H9 (cell line): ENCODE measurements at regions not wholly inside any gene's neighbourhood (a gene's known extent, or its start where the extent isn't known, plus 50 kb on each side); places are given as distances from the start of the nearest gene placed in this dataset.

Experiments used
- DNase-seq: peaks from one replicate; pipeline ENCODE4 v3.0.0-alpha.2; 2017
- H2AFZ ChIP-seq: one replicate; pipeline ENCODE4 v1.6.1; 2013; ENCODE audit warnings: mild to moderate bottlenecking, low read length, control low read depth, moderate library complexity
- H2AK5ac ChIP-seq: 2 replicates; pipeline ENCODE4 v1.6.1; 2013; ENCODE audit warnings: low read length, control low read depth, mixed read lengths; ENCODE audit not compliant: insufficient read length
- H2BK120ac ChIP-seq: one replicate; pipeline ENCODE4 v1.6.1; 2013; ENCODE audit warnings: low read depth, mild to moderate bottlenecking, low read length, control low read depth, inconsistent platforms; ENCODE audit not compliant: poor library complexity, severe bottlenecking
- H2BK12ac ChIP-seq: 2 replicates; pipeline ENCODE4 v1.6.1; 2013; ENCODE audit warnings: low read length, control low read depth, mixed read lengths, low read depth; ENCODE audit not compliant: insufficient read length
- H2BK15ac ChIP-seq: 2 replicates; pipeline ENCODE4 v1.6.1; 2013; ENCODE audit warnings: low read depth, low read length, control low read depth
- H2BK20ac ChIP-seq: one replicate; pipeline ENCODE4 v1.6.1; 2013; ENCODE audit warnings: low read depth, mild to moderate bottlenecking, low read length, control low read depth, inconsistent platforms; ENCODE audit not compliant: poor library complexity, severe bottlenecking
- H2BK5ac ChIP-seq: 2 replicates; pipeline ENCODE4 v1.6.1; 2013; ENCODE audit warnings: low read length, control low read depth, mixed read lengths; ENCODE audit not compliant: insufficient read length
- H3K14ac ChIP-seq: 2 replicates; pipeline ENCODE4 v1.6.1; 2013; ENCODE audit warnings: low read length, control low read depth; ENCODE audit not compliant: insufficient read depth
- H3K18ac ChIP-seq: 2 replicates; pipeline ENCODE4 v1.6.1; 2013; ENCODE audit warnings: low read depth, mild to moderate bottlenecking, mixed read lengths, low read length, control low read depth; ENCODE audit not compliant: insufficient read length
- H3K23ac ChIP-seq: 2 replicates; pipeline ENCODE4 v1.6.1; 2013; ENCODE audit warnings: low read length, control low read depth, mixed read lengths, low read depth; ENCODE audit not compliant: insufficient read length
- H3K23me2 ChIP-seq: 2 replicates; pipeline ENCODE4 v1.6.1; 2013; ENCODE audit warnings: low read depth, mild to moderate bottlenecking, mixed read lengths, low read length, control low read depth; ENCODE audit not compliant: insufficient read length, poor library complexity, severe bottlenecking
- H3K27ac ChIP-seq: 2 replicates; pipeline ENCODE4 v1.5.1; 2013; ENCODE audit warnings: low read length, control low read depth, mixed read lengths, low read depth; ENCODE audit not compliant: insufficient read length
- H3K27me3 ChIP-seq: 2 replicates; pipeline ENCODE4 v1.6.1; 2013; ENCODE audit warnings: low read length, control low read depth, inconsistent platforms; ENCODE audit not compliant: insufficient read depth
- H3K4ac ChIP-seq: 2 replicates; pipeline ENCODE4 v1.6.1; 2013; ENCODE audit warnings: low read depth, mild to moderate bottlenecking, control low read depth, inconsistent platforms, low read length, moderate library complexity
- H3K4me1 ChIP-seq: 2 replicates; pipeline ENCODE4 v1.6.1; 2013; ENCODE audit warnings: low read length, control low read depth, inconsistent platforms; ENCODE audit not compliant: insufficient read depth
- H3K4me2 ChIP-seq: 2 replicates; pipeline ENCODE4 v1.6.1; 2013; ENCODE audit warnings: low read length, control low read depth, mixed read lengths; ENCODE audit not compliant: insufficient read length, insufficient read depth
- H3K56ac ChIP-seq: 2 replicates; pipeline ENCODE4 v1.6.1; 2013; ENCODE audit warnings: low read depth, mild to moderate bottlenecking, mixed read lengths, low read length, control low read depth; ENCODE audit not compliant: insufficient read length
- H3K79me1 ChIP-seq: 2 replicates; pipeline ENCODE4 v1.6.1; 2013; ENCODE audit warnings: low read depth, mild to moderate bottlenecking, moderate library complexity, low read length, control low read depth, inconsistent platforms; ENCODE audit not compliant: insufficient read depth, poor library complexity, severe bottlenecking
- H3K79me2 ChIP-seq: 2 replicates; pipeline ENCODE4 v1.6.1; 2013; ENCODE audit warnings: low read length, control low read depth, inconsistent platforms; ENCODE audit not compliant: insufficient read depth
- H3K9ac ChIP-seq: 2 replicates; pipeline ENCODE4 v1.6.1; 2013; ENCODE audit warnings: low read length, control low read depth, mixed read lengths; ENCODE audit not compliant: insufficient read length; ENCODE audit errors: extremely low read depth
- H3K9me3 ChIP-seq: one replicate; pipeline ENCODE4 v1.6.1; 2013; ENCODE audit warnings: low read depth, low read length, inconsistent platforms; ENCODE audit not compliant: control insufficient read depth
- H3T11ph ChIP-seq: one replicate; pipeline ENCODE4 v1.6.1; 2013; ENCODE audit warnings: mild to moderate bottlenecking, low read length, control low read depth, inconsistent platforms
- H4K20me1 ChIP-seq: one replicate; pipeline ENCODE4 v1.6.1; 2013; ENCODE audit not compliant: control insufficient read depth, insufficient read length, insufficient read depth
- H4K5ac ChIP-seq: 2 replicates; pipeline ENCODE4 v1.6.1; 2013; ENCODE audit warnings: low read depth, mild to moderate bottlenecking, mixed read lengths, low read length, control low read depth; ENCODE audit not compliant: insufficient read length
- H4K8ac ChIP-seq: replicated peaks from 2 replicates; pipeline ENCODE4 v1.6.1; 2013; ENCODE audit warnings: low read length, control low read depth, mixed read lengths, low read depth; ENCODE audit not compliant: insufficient read length
- H4K91ac ChIP-seq: 2 replicates; pipeline ENCODE4 v1.6.1; 2013; ENCODE audit warnings: low read depth, mild to moderate bottlenecking, moderate library complexity, mixed read lengths, low read length, control low read depth; ENCODE audit not compliant: insufficient read length
- H3K27ac Mint-ChIP-seq, 3 experiments: 2 replicates in 2 of 3; 3 replicates in 1 of 3; pipeline ENCODE4 v1.8.0; 2020 to 2021; ENCODE audit warnings: mixed read lengths in 3 of 3, mild to moderate bottlenecking in 1 of 3, moderate library complexity in 1 of 3
- H3K27me3 Mint-ChIP-seq: 2 replicates; pipeline ENCODE4 v1.8.0; 2021; ENCODE audit warnings: low read depth, mild to moderate bottlenecking, moderate library complexity, mixed read lengths
- H3K36me3 Mint-ChIP-seq, 3 experiments: 2 replicates in 2 of 3; 3 replicates in 1 of 3; pipeline ENCODE4 v1.8.0; 2020 to 2021; ENCODE audit warnings: low read depth in 3 of 3, mixed read lengths in 3 of 3; ENCODE audit not compliant: insufficient read depth in 1 of 3
- H3K4me1 Mint-ChIP-seq, 2 experiments: 2 replicates each; pipeline ENCODE4 v1.8.0; 2020; ENCODE audit warnings: mixed read lengths in 2 of 2
- H3K4me3 Mint-ChIP-seq, 2 experiments: 2 replicates in 1 of 2; 3 replicates in 1 of 2; pipeline ENCODE4 v1.8.0; 2020 to 2021; ENCODE audit warnings: mild to moderate bottlenecking in 2 of 2, mixed read lengths in 2 of 2, moderate library complexity in 1 of 2
- H3K9me3 Mint-ChIP-seq, 2 experiments: 2 replicates in 1 of 2; 3 replicates in 1 of 2; pipeline ENCODE4 v1.8.0; 2020; ENCODE audit warnings: mild to moderate bottlenecking in 2 of 2, mixed read lengths in 2 of 2, moderate library complexity in 1 of 2
- CTCF ChIP-seq: fragments of 200-600 bp; sonication (generic); conservative IDR thresholded peaks from 3 replicates; pipeline ENCODE4 v1.8.0; 2021; ENCODE audit warnings: antibody characterized with exemption, mild to moderate bottlenecking
- WGBS: extraction: QIAGEN DNeasy Blood & Tissue Kit; methylation state at CpG from one replicate; pipeline ENCODE4 v1.1.7; 2013; ENCODE audit warnings: missing lambda C conversion rate, low lambda C conversion rate, mixed read lengths; ENCODE audit not compliant: insufficient read length; ENCODE audit errors: extremely low coverage; 5-methylcytosine and 5-hydroxymethylcytosine counted together

GRCh38 chr3:65284546-65284945, 596.7 kb upstream of the ADAMTS9 start:
- Histone ChIP-seq H3K56ac (no peak overlapping the region), H3K14ac (no peak overlapping the region), H2BK20ac (no peak overlapping the region), H2BK5ac (no peak overlapping the region), H3K27me3 (no peaks in the 10 kb centered on the region), H3K79me2 (no peaks in the 10 kb centered on the region), H3K9ac (no peak overlapping the region), H4K91ac (no peak overlapping the region), H3K18ac (no peak overlapping the region), H3K23ac (no peak overlapping the region), H4K5ac (no peak overlapping the region), H2BK15ac (no peak overlapping the region), H4K8ac (no peak overlapping the region), H2AFZ (no peak overlapping the region), H3K4ac (no peak overlapping the region), H2AK5ac (no peak overlapping the region), H3K9me3 (no peaks in the 10 kb centered on the region), H4K20me1 (no peaks in the 10 kb centered on the region), H3K4me2 (no peak overlapping the region), H3K79me1 (no peaks in the 10 kb centered on the region), H2BK12ac (no peak overlapping the region), H3T11ph (no peak overlapping the region), H3K23me2 (no peaks in the 10 kb centered on the region), H3K4me1 (peaks cover 5% of the 10 kb centered on the region; the same call in 1 of the 2 replicates), H2BK120ac (no peak overlapping the region), H3K27ac (no peak overlapping the region)
- H3K27me3 Mint-ChIP-seq = peaks cover 4% of the 10 kb centered on the region; the same call in 1 of the 2 replicates
- peaks cover 9 to 23% of the 10 kb centered on the region in 2 experiments for H3K4me1 Mint-ChIP-seq
- no peak for TF ChIP-seq CTCF
- no peak overlapping the region for H3K4me3 Mint-ChIP-seq
- H3K9me3 Mint-ChIP-seq = no peaks in the 10 kb centered on the region
- H3K36me3 Mint-ChIP-seq = no peaks in the 10 kb centered on the region; a peak in 1 of 7 replicates
- no CpG with 5 or more reads among the region's 6 CpGs for WGBS
- no peak overlapping the region for H3K27ac Mint-ChIP-seq
- no peak for DNase-seq
